Panc1 (cell line): ENCODE measurements at regions not wholly inside any gene's neighbourhood (a gene's known extent, or its start where the extent isn't known, plus 50 kb on each side); places are given as distances from the start of the nearest gene placed in this dataset.

Experiments
- ATAC-seq: fragments of 200-7000 bp; cut with Tn5 transposase; 2 replicates; pipeline ENCODE4 v1.9.1; 2020; ENCODE audit warnings: mild to moderate bottlenecking, moderate library complexity
- BruUV-seq: library from RNA; stranded (reverse); fragments of 400-500 nt; replicated peaks from 2 replicates; lab custom pipeline; 2021; lab: Mats Ljungman, UMichigan
- CTCF ChIA-PET: fragments of 300-600 bp; sonication (Branson Sonifier 250); formaldehyde crosslinking; loops from one replicate; lab custom pipeline; 2022; ENCODE audit warnings: antibody characterized with exemption; lab: Charles Lee
- POLR2A ChIA-PET: fragments of 300-600 bp; sonication (Branson Sonifier 250); formaldehyde crosslinking; loops from one replicate; lab custom pipeline; 2022; ENCODE audit warnings: antibody characterized with exemption; lab: Charles Lee
- DNase-seq: peaks from one replicate; pipeline ENCODE4 v3.0.0-alpha.2; 2010; ENCODE audit warnings: low read depth, low spot score
- H3K27ac ChIP-seq: 2 replicates; pipeline ENCODE4 v1.5.1; 2011; ENCODE audit warnings: mild to moderate bottlenecking, low read length, inconsistent platforms
- H3K27me3 ChIP-seq: fragments of 200-500 bp; sonication (Bioruptor generic); 2 replicates; pipeline ENCODE4 v1.6.0; 2014; ENCODE audit warnings: low read length, inconsistent platforms; ENCODE audit not compliant: control insufficient read depth, insufficient read depth
- H3K36me3 ChIP-seq: fragments of 200-500 bp; sonication (Bioruptor generic); 2 replicates; pipeline ENCODE4 v1.5.1; 2014; ENCODE audit warnings: inconsistent platforms, mild to moderate bottlenecking, low read length, moderate library complexity; ENCODE audit not compliant: control insufficient read depth, insufficient read depth
- H3K4me1 ChIP-seq: 2 replicates; pipeline ENCODE4 v1.5.1; 2011; ENCODE audit warnings: inconsistent platforms, mild to moderate bottlenecking, low read length, moderate library complexity; ENCODE audit not compliant: control insufficient read depth, insufficient read depth
- H3K4me3 ChIP-seq, 2 experiments: 2 replicates each; pipeline ENCODE4 v1.5.1; 2011 to 2012; ENCODE audit warnings: low read depth in 2 of 2, low read length in 2 of 2, mild to moderate bottlenecking in 2 of 2, inconsistent platforms in 1 of 2, moderate library complexity in 1 of 2
- H3K9me3 ChIP-seq: fragments of 200-500 bp; sonication (Bioruptor generic); 2 replicates; pipeline ENCODE4 v1.5.1; 2014; ENCODE audit warnings: low read depth, mild to moderate bottlenecking, inconsistent platforms, low read length, moderate library complexity; ENCODE audit not compliant: control insufficient read depth, insufficient read depth
- CTCF ChIP-seq: fragments of 450-650 bp; IDR thresholded peaks from 2 replicates; pipeline ENCODE4 v1.5.1; 2017; ENCODE audit warnings: mild to moderate bottlenecking
- POLR2AphosphoS5 ChIP-seq: IDR thresholded peaks from 2 replicates; pipeline ENCODE4 v1.6.1; 2012; ENCODE audit warnings: mild to moderate bottlenecking, low read depth, low read length, moderate library complexity
- REST ChIP-seq, 2 experiments: IDR thresholded peaks; 2 replicates each; pipeline ENCODE4 v1.6.1; 2011 to 2012; ENCODE audit warnings: low read depth in 2 of 2, control low read depth in 1 of 2, low read length in 1 of 2, mild to moderate bottlenecking in 1 of 2, moderate library complexity in 1 of 2; ENCODE audit not compliant: insufficient read depth in 1 of 2
- SIN3A ChIP-seq: IDR thresholded peaks from 2 replicates; pipeline ENCODE4 v1.6.1; 2012; ENCODE audit warnings: low read depth, mild to moderate bottlenecking, low read length, moderate library complexity, borderline replicate concordance; ENCODE audit not compliant: insufficient read depth
- TCF7L2 ChIP-seq: IDR thresholded peaks from 2 replicates; pipeline ENCODE4 v1.6.1; 2011; ENCODE audit warnings: mild to moderate bottlenecking, low read depth, low read length, inconsistent platforms
- in situ Hi-C: cut with HindIII; loops from 2 replicates; pipeline ENCODE4 v1.10.0; 2016; ENCODE audit warnings: low sequenced_read_pairs, low pct_unique_long_range_greater_than_20kb
- intact Hi-C: fragments of 100-400 bp; cut with micrococcal nuclease; formaldehyde crosslinking; loops from one replicate; pipeline ENCODE4 v1.10.0; 2022; ENCODE audit not compliant: unreplicated experiment

GRCh38 chr1:93765099-93765498, 83.5 kb upstream of the BCAR3 start:
- intact Hi-C loops = no loop called here
- POLR2A ChIA-PET = no interaction called here
- Histone ChIP-seq H3K4me1 (no peaks in the 10 kb centered on the region; the same call in none of the 2 replicates), H3K9me3 (no peaks in the 10 kb centered on the region), H3K4me3 (no peak overlapping the region), H3K27me3 (no peaks in the 10 kb centered on the region), H3K27ac (peak overlapping the region; percentile 44), H3K36me3 (no peaks in the 10 kb centered on the region)
- CTCF ChIA-PET = no interaction called here
- no peak for TF ChIP-seq TCF7L2
- TF ChIP-seq POLR2AphosphoS5 = no peak
- no peak for TF ChIP-seq CTCF
- no peak for TF ChIP-seq REST (IDR thresholded peaks at IDR 0.05; ENCODE audit: insufficient read depth in 1 of 2, low read depth in 2 of 2, low read length in 1 of 2)
- no peak for TF ChIP-seq SIN3A
- DNase-seq = no peak
- in situ Hi-C loops = no loop called here
- no peak for ATAC-seq
- BruUV-seq = no TSS peak

GRCh38 chr1:93764366-93764750, 82.7 kb upstream of the BCAR3 start:
- Histone ChIP-seq H3K27ac (peak overlapping the region; percentile 44), H3K27me3 (no peaks in the 10 kb centered on the region), H3K9me3 (no peaks in the 10 kb centered on the region), H3K4me3 (no peak overlapping the region), H3K36me3 (no peaks in the 10 kb centered on the region), H3K4me1 (peaks cover 1% of the 10 kb centered on the region)
- no TSS peak for BruUV-seq
- POLR2A ChIA-PET = no interaction called here
- in situ Hi-C loops = no loop called here
- ATAC-seq (no peak), DNase-seq (no peak)
- intact Hi-C loops = no loop called here
- CTCF ChIA-PET = no interaction called here
- TF ChIP-seq SIN3A (no peak), POLR2AphosphoS5 (no peak), TCF7L2 (no peak), CTCF (no peak), REST (IDR thresholded peaks at IDR 0.05; ENCODE audit: insufficient read depth in 1 of 2, low read depth in 2 of 2, low read length in 1 of 2) (no peak)
